H1 (cell line): ENCODE measurements at regions not wholly inside any gene's neighbourhood (a gene's known extent, or its start where the extent isn't known, plus 50 kb on each side); places are given as distances from the start of the nearest gene placed in this dataset.

Experiments
- CTCF ChIA-PET: fragments of 300-600 bp; sonication (Branson Sonifier 250); formaldehyde crosslinking; loops from one replicate; lab custom pipeline; 2021; ENCODE audit not compliant: partially characterized antibody; lab: Charles Lee
- POLR2A ChIA-PET: fragments of 300-600 bp; sonication (Branson Sonifier 250); formaldehyde crosslinking; loops from one replicate; lab custom pipeline; 2021; ENCODE audit warnings: inconsistent platforms; ENCODE audit not compliant: partially characterized antibody; lab: Charles Lee
- DNase-seq, 2 experiments: peaks; one replicate each; pipeline versions ENCODE4 v3.0.0 to v3.0.0-alpha.2; 2010 to 2022; ENCODE audit warnings: low spot score in 2 of 2, low read depth in 1 of 2, mixed read lengths in 1 of 2
- FAIRE-seq: peaks from 2 replicates; lab custom pipeline; 2011; peaks lifted over from hg19 to GRCh38; lab: Jason Lieb, UNC
- H2AFZ ChIP-seq: 2 replicates; pipeline ENCODE4 v1.8.1; 2012; ENCODE audit warnings: low read length, inconsistent platforms
- H2AK5ac ChIP-seq: 2 replicates; pipeline ENCODE4 v1.6.1; 2013; ENCODE audit warnings: low read depth, low read length
- H2BK120ac ChIP-seq: replicated peaks from 2 replicates; pipeline ENCODE3; 2013; ENCODE audit warnings: low read depth, low read length, inconsistent platforms
- H2BK12ac ChIP-seq: 2 replicates; pipeline ENCODE4 v1.6.1; 2013; ENCODE audit warnings: low read depth, low read length
- H2BK15ac ChIP-seq: 2 replicates; pipeline ENCODE4 v1.6.1; 2013; ENCODE audit warnings: low read length
- H2BK20ac ChIP-seq: 2 replicates; pipeline ENCODE4 v1.6.1; 2013; ENCODE audit warnings: low read length
- H2BK5ac ChIP-seq: 2 replicates; pipeline ENCODE4 v1.6.1; 2013; ENCODE audit warnings: low read depth, low read length
- H3K14ac ChIP-seq: 2 replicates; pipeline ENCODE4 v1.6.1; 2013; ENCODE audit warnings: inconsistent platforms; ENCODE audit not compliant: insufficient read length
- H3K18ac ChIP-seq: 2 replicates; pipeline ENCODE4 v1.6.1; 2013; ENCODE audit warnings: low read length; ENCODE audit errors: extremely low read depth
- H3K23ac ChIP-seq: 2 replicates; pipeline ENCODE4 v1.6.1; 2013; ENCODE audit warnings: inconsistent platforms; ENCODE audit not compliant: insufficient read length
- H3K23me2 ChIP-seq: 2 replicates; pipeline ENCODE4 v1.6.1; 2013; ENCODE audit warnings: low read depth, low read length
- H3K27ac ChIP-seq: 2 replicates; pipeline ENCODE4 v1.6.1; 2011; ENCODE audit warnings: low read depth, low read length, inconsistent platforms
- H3K27me3 ChIP-seq, 4 experiments: replicated peaks in 1 of 4; 1 replicate in 1 of 4; 2 replicates in 3 of 4; pipeline versions ENCODE4 v1.6.1 to v1.8.1; 2011 to 2013; ENCODE audit warnings: low read length in 3 of 4, mild to moderate bottlenecking in 3 of 4, inconsistent platforms in 2 of 4, mixed read lengths in 2 of 4, moderate library complexity in 1 of 4; ENCODE audit not compliant: control insufficient read depth in 3 of 4, insufficient read depth in 3 of 4; ENCODE audit errors: extremely low read depth in 1 of 4
- H3K36me3 ChIP-seq, 4 experiments: 2 replicates each; pipeline versions ENCODE4 v1.6.1 to v1.8.1; 2011 to 2013; ENCODE audit warnings: mild to moderate bottlenecking in 4 of 4, low read length in 3 of 4, moderate library complexity in 2 of 4, control low read depth in 1 of 4, inconsistent platforms in 1 of 4; ENCODE audit not compliant: insufficient read depth in 4 of 4, control insufficient read depth in 2 of 4
- H3K4ac ChIP-seq: replicated peaks from 2 replicates; pipeline ENCODE3; 2013; ENCODE audit warnings: low read length, low read depth, mixed read lengths, inconsistent platforms; ENCODE audit not compliant: insufficient read length
- H3K4me1 ChIP-seq, 4 experiments: replicated peaks in 1 of 4; 1 replicate in 1 of 4; 2 replicates in 3 of 4; pipeline versions ENCODE4 v1.6.1 to v1.8.1; 2011 to 2013; ENCODE audit warnings: low read length in 3 of 4, inconsistent platforms in 2 of 4, mixed read lengths in 1 of 4; ENCODE audit not compliant: insufficient read depth in 4 of 4, control insufficient read depth in 3 of 4
- H3K4me2 ChIP-seq, 2 experiments: 2 replicates each; pipeline versions ENCODE4 v1.6.1 to v1.8.1; 2011 to 2013; ENCODE audit warnings: low read depth in 2 of 2, low read length in 2 of 2, control low read depth in 1 of 2, inconsistent platforms in 1 of 2, mild to moderate bottlenecking in 1 of 2; ENCODE audit not compliant: insufficient read depth in 1 of 2
- H3K4me3 ChIP-seq, 4 experiments: fragments of 200-600, 300-600 bp in 1 of 4; sonication (generic), shearing (Covaris generic), sonication (Bioruptor Twin) in 1 of 4; 2 replicates each; pipeline versions ENCODE4 v1.5.1 to v1.8.1; 2011 to 2016; ENCODE audit warnings: low read length in 4 of 4, low read depth in 3 of 4, control low read depth in 2 of 4, inconsistent platforms in 2 of 4, mild to moderate bottlenecking in 2 of 4, mixed read lengths in 1 of 4, moderate library complexity in 1 of 4; ENCODE audit not compliant: insufficient read depth in 2 of 4; ENCODE audit errors: extremely low read depth in 1 of 4
- H3K56ac ChIP-seq: replicated peaks from 2 replicates; pipeline ENCODE3; 2013; ENCODE audit warnings: low read depth, mild to moderate bottlenecking, mixed read lengths, low read length, inconsistent platforms; ENCODE audit not compliant: insufficient read length
- H3K79me1 ChIP-seq: 2 replicates; pipeline ENCODE4 v1.6.1; 2013; ENCODE audit warnings: low read depth, low read length, control low read depth
- H3K79me2 ChIP-seq, 2 experiments: 2 replicates each; pipeline versions ENCODE4 v1.6.1 to v1.8.1; 2012 to 2013; ENCODE audit warnings: low read length in 2 of 2, mild to moderate bottlenecking in 2 of 2, inconsistent platforms in 1 of 2; ENCODE audit not compliant: insufficient read depth in 2 of 2, control insufficient read depth in 1 of 2
- H3K9ac ChIP-seq, 4 experiments: replicated peaks in 1 of 4; 1 replicate in 1 of 4; 2 replicates in 3 of 4; pipeline versions ENCODE4 v1.6.1 to v1.8.1; 2011 to 2013; ENCODE audit warnings: low read depth in 3 of 4, low read length in 3 of 4, control low read depth in 2 of 4, mild to moderate bottlenecking in 2 of 4, moderate library complexity in 2 of 4, inconsistent platforms in 1 of 4; ENCODE audit errors: extremely low read depth in 1 of 4
- H3K9me3 ChIP-seq, 2 experiments: 2 replicates each; pipeline versions ENCODE4 v1.6.1 to v1.8.1; 2012 to 2013; ENCODE audit warnings: mild to moderate bottlenecking in 2 of 2, moderate library complexity in 2 of 2, control low read depth in 1 of 2, inconsistent platforms in 1 of 2, low read depth in 1 of 2, low read length in 1 of 2, mixed read lengths in 1 of 2; ENCODE audit not compliant: insufficient read depth in 2 of 2
- H4K20me1 ChIP-seq, 2 experiments: replicated peaks in 1 of 2; 2 replicates each; pipeline versions ENCODE3 to v1.8.1; 2011 to 2013; ENCODE audit warnings: inconsistent platforms in 2 of 2, low read length in 2 of 2, mild to moderate bottlenecking in 1 of 2; ENCODE audit not compliant: insufficient read depth in 2 of 2, control insufficient read depth in 1 of 2
- H4K5ac ChIP-seq: 2 replicates; pipeline ENCODE4 v1.6.1; 2013; ENCODE audit warnings: low read length, low read depth, mixed read lengths, inconsistent platforms; ENCODE audit not compliant: insufficient read length
- H4K8ac ChIP-seq: 2 replicates; pipeline ENCODE4 v1.8.0; 2013; ENCODE audit warnings: mild to moderate bottlenecking, moderate library complexity, low read length, inconsistent platforms; ENCODE audit not compliant: insufficient read depth; ENCODE audit errors: extremely low read depth
- H4K91ac ChIP-seq: replicated peaks from 2 replicates; pipeline ENCODE3; 2013; ENCODE audit warnings: low read length, mixed read lengths, inconsistent platforms; ENCODE audit not compliant: insufficient read length
- JUND ChIP-seq: IDR thresholded peaks from 2 replicates; pipeline ENCODE4 v1.6.1; 2011; ENCODE audit warnings: mild to moderate bottlenecking, improper control_type of control experiment, low read length
- WGBS, 2 experiments: shearing (Covaris generic) in 1 of 2; methylation state at CpG; one replicate each; pipeline versions ENCODE4 v1.1.6 to v1.1.7; 2013 to 2015; ENCODE audit warnings: low lambda C conversion rate in 2 of 2, mixed read lengths in 2 of 2, inconsistent platforms in 1 of 2, low coverage in 1 of 2, missing lambda C conversion rate in 1 of 2; ENCODE audit not compliant: insufficient replicate concordance in 2 of 2, insufficient coverage in 1 of 2, insufficient read length in 1 of 2; ENCODE audit errors: extremely low coverage in 1 of 2, missing lambda C conversion rate in 1 of 2; 5-methylcytosine and 5-hydroxymethylcytosine counted together

- CTCF ChIA-PET: interaction anchor here (0.7 to 4.4 kb wide), 4 partner anchors 12 to 67 kb away, joined by 3 to 27 read pairs (median 4); no protein-coding TSS in a partner anchor
- H3K4me1 ChIP-seq: peaks cover 0 to 2% (median 0%) of the 10 kb centered on the region in 4 experiments; a peak in 1 of 7 replicates
Measured at GRCh38 chr2:172662099-172662498, 73.5 kb upstream of the RAPGEF4 start.

More at GRCh38 chr2:172662099-172662498, 73.5 kb upstream of the RAPGEF4 start:
- Histone ChIP-seq H3K56ac (no peak overlapping the region), H3K27ac (no peak overlapping the region), H2BK15ac (no peak overlapping the region), H4K20me1 (no peaks in the 10 kb centered on the region), H3K23ac (no peak overlapping the region), H2BK120ac (no peak overlapping the region), H3K14ac (no peak overlapping the region), H3K36me3 (no peaks in the 10 kb centered on the region), H2AK5ac (no peak overlapping the region), H2BK20ac (no peak overlapping the region), H2BK12ac (no peak overlapping the region), H3K4me3 (no peak overlapping the region), H3K23me2 (no peaks in the 10 kb centered on the region), H4K91ac (no peak overlapping the region), H4K5ac (no peak overlapping the region), H3K79me1 (no peaks in the 10 kb centered on the region), H3K27me3 (0 out of 7 replicates have a peak, but pooled peaks cover 0 to under 1% (median 0%) of the 10 kb centered on the region in 4 experiments), H3K4me2 (no peak overlapping the region), H3K9me3 (peaks cover 2 to 5% of the 10 kb centered on the region in 2 experiments; a peak in 1 of 4 replicates), H2BK5ac (no peak overlapping the region), H3K4ac (no peak overlapping the region), H4K8ac (no peak overlapping the region), H2AFZ (no peak overlapping the region), H3K18ac (no peak overlapping the region), H3K9ac (no peak overlapping the region), H3K79me2 (no peaks in the 10 kb centered on the region)
- TF ChIP-seq JUND: no peak
- WGBS, 2 experiments: 80% methylated on average over 3 of the region's 3 CpGs; no CpG with 5 or more reads in 1 of the 2 experiments
- FAIRE-seq (no peak), DNase-seq (no peak)
- POLR2A ChIA-PET: no interaction called here
